ENCODE measurements at regions not wholly inside any gene's neighbourhood (a gene's known extent, or its start where the extent isn't known, plus 50 kb on each side); places are given as distances from the start of the nearest gene placed in this dataset.

DNA sequence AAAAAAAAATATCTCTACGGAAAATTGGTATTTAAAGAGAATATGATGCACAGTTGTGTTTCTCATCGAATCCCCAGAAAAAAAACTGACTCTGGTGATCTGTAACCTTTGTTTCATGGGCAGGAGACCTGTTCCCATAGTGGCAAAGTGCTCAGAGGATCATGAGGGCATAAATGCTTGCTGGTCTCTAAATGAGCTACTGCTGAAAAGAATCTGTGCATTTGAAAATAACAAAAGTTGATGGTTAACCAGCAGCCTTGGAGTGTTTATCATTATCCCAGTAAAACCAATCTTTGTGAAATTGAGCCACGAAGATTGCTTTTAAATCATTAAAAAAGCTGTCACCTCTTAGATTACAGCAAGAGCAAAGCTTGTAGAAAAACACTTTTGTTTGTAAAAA, 775.4 kb downstream of the MTRR start:
- DNase-seq (ENCODE audit: low spot score) (no peak), FAIRE-seq (no peak), ATAC-seq (no peak)
- BruUV-seq (replicated peaks): no TSS peak
- Histone ChIP-seq H3K27ac (ENCODE audit: extremely low read length, insufficient read depth, low read length) (no peak overlapping the region), H3K27me3 (ENCODE audit: control insufficient read depth in 1 of 2, insufficient read depth in 2 of 2, low read length in 2 of 2) (no peaks in the 10 kb centered on the region), H3K4me2 (ENCODE audit: low read depth, low read length) (no peak overlapping the region), H3K4me1 (ENCODE audit: insufficient read depth, low read length) (no peaks in the 10 kb centered on the region), H3K9ac (ENCODE audit: insufficient read depth, low read depth, low read length) (no peak overlapping the region), H3K79me2 (ENCODE audit: insufficient read depth, low read length) (no peaks in the 10 kb centered on the region), H3K36me3 (replicated peaks in 1 of 2; ENCODE audit: control insufficient read depth in 1 of 2, insufficient read depth in 2 of 2, low read length in 2 of 2) (no peaks in the 10 kb centered on the region), H3K9me3 (ENCODE audit: low read length) (peaks cover 74% of the 10 kb centered on the region), H3K4me3 (replicated peaks in 1 of 3; ENCODE audit: insufficient read depth in 1 of 3, low read depth in 2 of 3, low read length in 3 of 3) (no peak overlapping the region), H4K20me1 (ENCODE audit: insufficient read depth, low read length) (no peaks in the 10 kb centered on the region), H2AFZ (ENCODE audit: low read length) (no peak overlapping the region)
- CTCF ChIA-PET (ENCODE audit: low intra/inter-chr PET ratio, low total read pairs): no interaction called here
- in situ Hi-C loops (cut with HindIII; ENCODE audit: extremely low pct_ligation_motif_present, low pct_unique_long_range_greater_than_20kb): no loop called here
- 1% methylated on average over 3 of the region's 3 CpGs for WGBS (ENCODE audit: low lambda C conversion rate)
- POLR2A ChIA-PET: no interaction called here
- intact Hi-C loops (cut with micrococcal nuclease; ENCODE audit: unreplicated experiment): no loop called here
- TF ChIP-seq ZNF367 (CRISPR knock-in tag; IDR thresholded peaks at IDR 0.05; ENCODE audit: borderline replicate concordance) (no peak), MBD4 (IDR thresholded peaks at IDR 0.05; ENCODE audit: borderline replicate concordance, low read length) (no peak), ZNF777 (CRISPR knock-in tag; IDR thresholded peaks at IDR 0.05) (no peak), ZNF780A (CRISPR knock-in tag; IDR thresholded peaks at IDR 0.05) (no peak), CBX5 (CRISPR knock-in tag; IDR thresholded peaks at IDR 0.05; ENCODE audit: borderline replicate concordance) (no peak), FOXO1 (CRISPR knock-in tag; IDR thresholded peaks at IDR 0.05) (no peak), PHF21A (CRISPR knock-in tag; IDR thresholded peaks at IDR 0.05) (no peak)
- TF ChIP-seq, protein P1, sequence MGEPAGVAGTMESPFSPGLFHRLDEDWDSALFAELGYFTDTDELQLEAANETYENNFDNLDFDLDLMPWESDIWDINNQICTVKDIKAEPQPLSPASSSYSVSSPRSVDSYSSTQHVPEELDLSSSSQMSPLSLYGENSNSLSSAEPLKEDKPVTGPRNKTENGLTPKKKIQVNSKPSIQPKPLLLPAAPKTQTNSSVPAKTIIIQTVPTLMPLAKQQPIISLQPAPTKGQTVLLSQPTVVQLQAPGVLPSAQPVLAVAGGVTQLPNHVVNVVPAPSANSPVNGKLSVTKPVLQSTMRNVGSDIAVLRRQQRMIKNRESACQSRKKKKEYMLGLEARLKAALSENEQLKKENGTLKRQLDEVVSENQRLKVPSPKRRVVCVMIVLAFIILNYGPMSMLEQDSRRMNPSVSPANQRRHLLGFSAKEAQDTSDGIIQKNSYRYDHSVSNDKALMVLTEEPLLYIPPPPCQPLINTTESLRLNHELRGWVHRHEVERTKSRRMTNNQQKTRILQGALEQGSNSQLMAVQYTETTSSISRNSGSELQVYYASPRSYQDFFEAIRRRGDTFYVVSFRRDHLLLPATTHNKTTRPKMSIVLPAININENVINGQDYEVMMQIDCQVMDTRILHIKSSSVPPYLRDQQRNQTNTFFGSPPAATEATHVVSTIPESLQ (CRISPR knock-in tag; conservative IDR thresholded peaks at IDR 0.05): no peak

DNA sequence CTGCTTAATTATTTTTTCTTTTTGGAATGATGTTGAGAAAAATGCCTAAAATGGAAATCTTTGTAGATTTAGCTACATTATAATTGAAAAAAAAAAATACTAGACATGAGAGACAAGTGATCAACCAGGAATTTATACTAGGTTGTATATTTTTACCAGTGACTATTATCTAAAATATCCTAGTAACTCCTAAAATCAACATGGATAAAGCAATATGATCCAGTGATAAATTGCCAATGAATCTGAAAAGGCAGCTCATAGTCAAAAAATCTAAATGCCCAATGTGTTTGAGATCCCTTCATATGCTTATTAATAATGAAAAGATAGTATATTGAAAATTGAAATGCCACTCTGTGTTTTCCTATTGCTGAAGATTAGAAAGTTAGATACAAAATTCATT, 778.2 kb downstream of the MTRR start:
- DNase-seq (ENCODE audit: low spot score) (no peak), ATAC-seq (no peak), FAIRE-seq (no peak)
- H3K79me2 ChIP-seq (ENCODE audit: insufficient read depth, low read length): no peaks in the 10 kb centered on the region
- CTCF ChIA-PET (ENCODE audit: low intra/inter-chr PET ratio, low total read pairs): no interaction called here
- H3K27ac ChIP-seq (ENCODE audit: extremely low read length, insufficient read depth, low read length): no peak overlapping the region
- H3K4me1 ChIP-seq (ENCODE audit: insufficient read depth, low read length): no peaks in the 10 kb centered on the region
- no peaks in the 10 kb centered on the region for H4K20me1 ChIP-seq (ENCODE audit: insufficient read depth, low read length)
- intact Hi-C loops (cut with micrococcal nuclease; ENCODE audit: unreplicated experiment) (no loop called here), in situ Hi-C loops (cut with HindIII; ENCODE audit: extremely low pct_ligation_motif_present, low pct_unique_long_range_greater_than_20kb) (no loop called here)
- TF ChIP-seq TBP (CRISPR knock-in tag; IDR thresholded peaks at IDR 0.05): no peak
- TF ChIP-seq ATRX (CRISPR knock-in tag; IDR thresholded peaks at IDR 0.05; ENCODE audit: borderline replicate concordance): no peak
- no peak for TF ChIP-seq ONECUT2 (CRISPR knock-in tag; IDR thresholded peaks at IDR 0.05)
- TF ChIP-seq ZFP36L1 (CRISPR knock-in tag; IDR thresholded peaks at IDR 0.05): no peak
- H2AFZ ChIP-seq (ENCODE audit: low read length): no peak overlapping the region
- peaks cover 68% of the 10 kb centered on the region for H3K9me3 ChIP-seq (ENCODE audit: low read length)
- no TSS peak for BruUV-seq (replicated peaks)
- no peak overlapping the region for H3K4me2 ChIP-seq (ENCODE audit: low read depth, low read length)
- H3K36me3 ChIP-seq (replicated peaks in 1 of 2; ENCODE audit: control insufficient read depth in 1 of 2, insufficient read depth in 2 of 2, low read length in 2 of 2): no peaks in the 10 kb centered on the region
- H3K4me3 ChIP-seq (replicated peaks in 1 of 3; ENCODE audit: insufficient read depth in 1 of 3, low read depth in 2 of 3, low read length in 3 of 3): no peak overlapping the region
- H3K9ac ChIP-seq (ENCODE audit: insufficient read depth, low read depth, low read length): no peak overlapping the region
- H3K27me3 ChIP-seq (ENCODE audit: control insufficient read depth in 1 of 2, insufficient read depth in 2 of 2, low read length in 2 of 2): no peaks in the 10 kb centered on the region
- POLR2A ChIA-PET: no interaction called here
